ENCODE measurements at regions not wholly inside any gene's neighbourhood (a gene's known extent, or its start where the extent isn't known, plus 50 kb on each side); places are given as distances from the start of the nearest gene placed in this dataset.

GRCh38 chr13:106382534-106382933, 152.9 kb downstream of the EFNB2 start:
- no peak for DNase-seq (ENCODE audit: low spot score)

DNA sequence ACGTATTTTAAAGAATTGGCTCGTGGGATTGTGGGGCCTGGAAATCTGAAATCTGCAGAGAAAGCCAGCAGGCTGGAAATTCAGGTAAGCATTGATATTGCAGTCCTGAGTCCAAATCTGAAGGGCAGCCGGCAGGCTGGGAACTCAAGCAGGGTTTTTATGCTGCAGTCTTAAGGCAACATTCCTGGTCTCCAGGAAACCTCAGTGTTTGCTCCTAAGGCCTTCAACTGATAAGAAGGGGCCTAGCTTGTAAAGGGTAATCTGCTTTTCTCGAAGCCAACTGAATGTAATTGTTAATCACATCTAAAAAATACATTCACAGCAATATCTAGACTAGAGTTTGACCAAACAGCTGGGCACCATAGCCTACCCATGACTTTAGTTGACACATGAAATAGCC, 154.4 kb downstream of the EFNB2 start:
- no peak for DNase-seq (ENCODE audit: low spot score)

GRCh38 chr13:106377931-106378662, 157.4 kb downstream of the EFNB2 start:
- DNase-seq (ENCODE audit: low spot score): no peak

- DNase-seq (ENCODE audit: low spot score): no peak
Observed at GRCh38 chr13:106377341-106377740, 158.1 kb downstream of the EFNB2 start.

- no peak for DNase-seq (ENCODE audit: low spot score)
Observed at GRCh38 chr13:106376401-106377112, 158.9 kb downstream of the EFNB2 start.

GRCh38 chr13:106375085-106375484, 160.4 kb downstream of the EFNB2 start:
- DNase-seq (ENCODE audit: low spot score): no peak

DNA sequence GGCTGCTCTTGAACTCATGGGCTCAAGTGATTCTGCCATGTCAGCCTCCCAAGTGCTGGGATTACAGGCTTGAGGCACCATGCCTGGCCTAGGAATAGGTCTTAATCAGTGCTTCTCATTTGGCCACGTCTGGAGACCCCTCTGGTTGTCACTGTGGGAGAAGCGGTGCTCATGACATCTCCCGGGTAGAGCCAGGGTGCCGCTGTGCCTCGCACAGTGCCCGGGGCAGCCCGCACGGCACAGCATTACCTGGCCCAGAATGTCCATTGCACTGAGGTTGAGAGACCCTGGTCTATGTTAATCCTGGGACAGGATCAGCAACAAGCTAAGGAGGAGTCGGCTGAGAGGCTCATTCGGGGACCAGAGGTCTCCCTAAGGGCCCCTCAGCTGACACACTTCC, 160.8 kb downstream of the EFNB2 start:
- no peak for DNase-seq (ENCODE audit: low spot score)

DNA sequence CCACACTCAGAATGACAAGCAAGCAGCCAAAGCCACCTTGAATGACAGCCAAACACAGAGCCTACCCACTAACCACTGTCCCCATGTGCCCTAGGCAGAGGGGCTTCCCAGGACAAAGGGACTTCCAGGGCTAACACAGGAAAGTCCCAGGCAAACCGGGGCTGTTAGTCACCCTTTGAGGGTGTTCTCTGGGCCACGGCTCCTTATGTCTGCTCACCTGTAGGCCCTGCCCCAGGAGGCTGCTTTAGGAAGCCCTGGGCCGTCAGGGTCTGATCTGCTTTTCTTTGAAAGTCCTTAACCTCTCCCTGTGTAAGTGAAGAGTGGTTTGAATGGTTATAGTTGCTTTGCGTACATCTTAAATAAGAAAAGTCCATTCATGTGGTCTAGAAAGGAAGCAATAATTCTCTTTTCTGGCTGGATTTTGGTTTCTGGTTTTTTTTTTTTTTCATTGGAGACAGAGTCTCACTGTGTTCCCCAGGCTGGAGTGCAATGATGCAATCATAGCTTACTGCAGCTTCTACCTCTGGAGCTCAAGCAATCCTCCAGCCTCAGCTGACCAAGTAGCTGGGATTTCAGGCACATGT, 161.4 kb downstream of the EFNB2 start:
- DNase-seq (ENCODE audit: low spot score): no peak

- no peak for DNase-seq (ENCODE audit: low spot score)
Observed at GRCh38 chr13:106373304-106373988, 162.0 kb downstream of the EFNB2 start.

DNA sequence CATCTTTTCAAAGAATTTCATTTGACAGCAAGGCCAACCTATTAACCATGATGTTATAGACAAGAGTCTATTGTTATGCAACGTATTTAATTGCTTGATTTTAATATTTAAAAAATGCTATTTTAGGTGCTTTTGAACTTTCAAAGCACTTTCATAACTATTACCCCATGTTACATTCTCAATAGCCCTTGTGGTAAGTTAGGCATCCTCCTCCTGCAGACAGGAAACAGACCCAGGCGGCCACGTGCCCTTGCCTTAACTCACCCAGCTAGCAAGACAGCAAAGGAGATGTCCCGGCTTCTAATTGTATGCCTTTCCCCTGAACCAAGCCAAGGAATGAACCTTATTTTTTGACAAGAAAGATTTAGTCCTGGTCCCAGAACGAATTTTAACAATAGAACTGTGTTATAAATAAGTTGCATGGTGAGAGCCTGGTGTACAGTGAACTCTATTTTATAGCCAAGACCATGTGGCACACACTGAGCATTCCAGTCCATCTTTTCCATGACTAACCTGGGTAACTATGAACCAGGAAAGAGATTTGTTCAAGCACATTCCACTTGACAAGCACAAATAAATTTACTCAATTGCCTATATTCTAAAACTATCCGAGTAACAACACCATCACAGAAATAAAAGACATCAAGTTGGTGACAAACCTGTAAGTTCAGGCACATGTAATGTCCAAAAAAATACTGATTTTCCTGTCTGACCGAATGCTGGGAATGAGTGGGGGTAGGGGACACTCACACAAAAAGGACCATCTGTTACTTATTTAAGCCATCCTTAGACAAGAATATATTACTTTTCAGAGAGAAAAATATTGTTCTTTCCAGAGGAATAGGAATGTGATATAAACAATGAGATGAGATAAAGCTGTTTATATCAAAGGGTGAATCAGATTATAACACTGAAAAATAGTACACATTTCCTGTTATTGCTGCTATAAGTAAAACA, 163.0 kb downstream of the EFNB2 start:
- DNase-seq (ENCODE audit: low spot score): no peak

- no peak for DNase-seq (ENCODE audit: low spot score)
Observed at GRCh38 chr13:106371024-106371423, 164.4 kb downstream of the EFNB2 start.

GRCh38 chr13:106369858-106370257, 165.6 kb downstream of the EFNB2 start:
- no peak for DNase-seq (ENCODE audit: low spot score)

DNA sequence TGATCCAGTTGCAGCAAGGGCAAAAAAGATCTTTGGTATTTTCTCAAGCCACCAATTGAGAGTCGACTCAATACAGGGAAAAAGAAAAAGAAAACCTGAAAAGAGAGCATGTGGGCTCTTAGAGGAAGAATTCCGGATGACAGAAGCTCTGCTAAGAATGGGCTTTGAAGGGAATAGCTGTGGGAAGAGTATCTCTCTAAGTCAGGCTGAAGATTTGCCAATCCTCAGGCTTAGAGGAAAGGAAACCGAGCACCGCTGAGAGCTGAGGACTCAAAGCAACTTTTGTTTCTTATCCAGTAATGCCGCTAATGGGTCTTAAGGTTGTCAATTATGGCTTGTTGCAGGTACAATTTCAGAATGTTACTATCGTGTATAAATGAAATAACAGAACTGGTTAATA, 166.4 kb downstream of the EFNB2 start:
- no peak for DNase-seq (ENCODE audit: low spot score)

GRCh38 chr13:106367361-106367971, 168.0 kb downstream of the EFNB2 start:
- no peak for DNase-seq (ENCODE audit: low spot score)

DNA sequence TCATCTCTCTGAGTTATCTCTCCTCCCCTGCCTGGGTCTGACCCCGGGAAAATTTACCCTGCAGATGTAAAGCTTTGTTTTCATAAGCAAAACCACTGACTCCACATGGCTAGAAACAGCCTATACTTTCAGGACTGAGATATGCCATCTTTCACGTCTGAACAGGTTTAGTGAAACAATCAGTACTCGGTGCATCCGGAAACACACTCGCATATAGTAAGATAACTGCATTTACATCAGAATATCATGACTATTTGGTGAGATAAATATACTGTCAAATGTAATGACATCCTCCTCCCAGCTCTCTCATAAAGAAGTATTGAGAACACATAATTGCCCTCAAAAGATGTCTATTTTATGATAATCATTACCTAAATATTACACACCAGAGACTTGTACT, 172.8 kb downstream of the EFNB2 start:
- no peak for DNase-seq (ENCODE audit: low spot score)

- DNase-seq (ENCODE audit: low spot score): no peak
Observed at GRCh38 chr13:106361621-106362020, 173.8 kb downstream of the EFNB2 start.

GRCh38 chr13:106357198-106357597, 178.3 kb downstream of the EFNB2 start:
- no peak for DNase-seq (ENCODE audit: low spot score)

DNA sequence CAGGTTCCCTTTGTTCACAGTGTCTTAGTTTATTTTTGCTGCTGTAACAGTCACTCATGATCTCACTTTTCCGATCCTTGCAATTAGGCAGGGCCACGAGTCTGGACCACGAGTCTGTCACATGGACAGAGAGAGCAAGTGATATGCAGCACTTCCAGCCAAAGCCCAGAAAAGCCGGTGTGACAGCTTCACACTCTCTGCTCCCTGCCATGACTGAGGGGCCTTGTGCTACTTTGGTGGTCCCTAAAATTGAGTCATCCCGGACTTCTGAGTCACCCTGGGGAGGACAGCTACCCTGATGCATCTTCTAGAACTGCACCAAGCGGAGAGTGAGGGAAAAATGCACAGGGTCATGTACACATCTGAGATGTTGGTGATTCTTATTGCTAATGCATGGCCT, 179.6 kb downstream of the EFNB2 start:
- no peak for DNase-seq (ENCODE audit: low spot score)

- no peak for DNase-seq (ENCODE audit: low spot score)
Observed at GRCh38 chr13:106354961-106355360, 180.5 kb downstream of the EFNB2 start.

- no peak for DNase-seq (ENCODE audit: low spot score)
Observed at GRCh38 chr13:106352850-106353249, 182.6 kb downstream of the EFNB2 start.

- DNase-seq (ENCODE audit: low spot score): no peak
Observed at GRCh38 chr13:106351251-106351650, 184.2 kb downstream of the EFNB2 start.
